Aorta (tissue), 5 donors: ENCODE measurements at regions not wholly inside any gene's neighbourhood (a gene's known extent, or its start where the extent isn't known, plus 50 kb on each side); places are given as distances from the start of the nearest gene placed in this dataset.

Source experiments
- ATAC-seq: fragments of 200-7000 bp; cut with Tn5 transposase; one replicate; pipeline ENCODE4 v1.9.1; 2022; ENCODE audit warnings: moderate library complexity; ENCODE audit not compliant: low FRiP score
- DNase-seq, 2 donors: peaks; one replicate each; pipeline ENCODE4 v3.0.0-alpha.2; 2020
- H3K27ac ChIP-seq, 2 donors: one replicate each; pipeline ENCODE4 v1.5.1; 2013; ENCODE audit warnings: low read length in 2 of 2, mild to moderate bottlenecking in 2 of 2, moderate library complexity in 2 of 2, control low read depth in 1 of 2, inconsistent platforms in 1 of 2, low read depth in 1 of 2
- H3K27me3 ChIP-seq, 2 donors: one replicate each; pipeline ENCODE4 v1.6.1; 2013; ENCODE audit warnings: control low read depth in 1 of 2, low read length in 1 of 2, mild to moderate bottlenecking in 1 of 2, moderate library complexity in 1 of 2; ENCODE audit not compliant: insufficient read depth in 2 of 2, control insufficient read depth in 1 of 2
- H3K36me3 ChIP-seq, 2 donors: one replicate each; pipeline ENCODE4 v1.6.1; 2013; ENCODE audit warnings: control low read depth in 1 of 2, low read length in 1 of 2, mild to moderate bottlenecking in 1 of 2; ENCODE audit not compliant: insufficient read depth in 2 of 2, control insufficient read depth in 1 of 2
- H3K4me1 ChIP-seq, 2 donors: one replicate each; pipeline ENCODE4 v1.6.1; 2013; ENCODE audit warnings: low read length in 2 of 2, control low read depth in 1 of 2, mild to moderate bottlenecking in 1 of 2, moderate library complexity in 1 of 2; ENCODE audit not compliant: insufficient read depth in 2 of 2, control insufficient read depth in 1 of 2
- H3K4me3 ChIP-seq, 2 donors: one replicate each; pipeline ENCODE4 v1.5.1; 2013; ENCODE audit warnings: low read length in 2 of 2, control low read depth in 1 of 2, mild to moderate bottlenecking in 1 of 2
- H3K9me3 ChIP-seq: one replicate; pipeline ENCODE4 v1.6.1; 2013; ENCODE audit warnings: mild to moderate bottlenecking, low read length; ENCODE audit not compliant: control insufficient read depth
- WGBS, 2 donors: extraction: QIAGEN DNeasy Blood & Tissue Kit; methylation state at CpG; one replicate each; pipeline ENCODE4 v1.1.7; 2013; 5-methylcytosine and 5-hydroxymethylcytosine counted together
- intact Hi-C, 2 donors: fragments of 100-400 bp; cut with DNase I; formaldehyde crosslinking; loops; one replicate each; pipeline versions ENCODE4 v1.14.2 to v1.15.0; 2022
- donor health status: healthy with polysubstance abuse.
- donor health status: Bipolar disorder and iron deficiency.
- donor health status: DM: no; HTN: no; CAD: no.
- donor health status: DM: no; HTN: no; CAD: no.
- donor health status: DM: yes; HTN: yes; CAD: no.

- Histone ChIP-seq H3K27me3 (no peaks in the 10 kb centered on the region), H3K9me3 (no peaks in the 10 kb centered on the region), H3K4me1 (no peaks in the 10 kb centered on the region), H3K4me3 (no peak overlapping the region), H3K27ac (no peak overlapping the region), H3K36me3 (no peaks in the 10 kb centered on the region)
- DNase-seq, result no peak
- ATAC-seq, result no peak
- WGBS, 2 donors, result 68 to 74% methylated on average over 5 of the region's 5 CpGs
- intact Hi-C loops, result no loop called here
Observed at GRCh38 chr5:101393795-101394450, 490.8 kb upstream of the ST8SIA4 start.

DNA sequence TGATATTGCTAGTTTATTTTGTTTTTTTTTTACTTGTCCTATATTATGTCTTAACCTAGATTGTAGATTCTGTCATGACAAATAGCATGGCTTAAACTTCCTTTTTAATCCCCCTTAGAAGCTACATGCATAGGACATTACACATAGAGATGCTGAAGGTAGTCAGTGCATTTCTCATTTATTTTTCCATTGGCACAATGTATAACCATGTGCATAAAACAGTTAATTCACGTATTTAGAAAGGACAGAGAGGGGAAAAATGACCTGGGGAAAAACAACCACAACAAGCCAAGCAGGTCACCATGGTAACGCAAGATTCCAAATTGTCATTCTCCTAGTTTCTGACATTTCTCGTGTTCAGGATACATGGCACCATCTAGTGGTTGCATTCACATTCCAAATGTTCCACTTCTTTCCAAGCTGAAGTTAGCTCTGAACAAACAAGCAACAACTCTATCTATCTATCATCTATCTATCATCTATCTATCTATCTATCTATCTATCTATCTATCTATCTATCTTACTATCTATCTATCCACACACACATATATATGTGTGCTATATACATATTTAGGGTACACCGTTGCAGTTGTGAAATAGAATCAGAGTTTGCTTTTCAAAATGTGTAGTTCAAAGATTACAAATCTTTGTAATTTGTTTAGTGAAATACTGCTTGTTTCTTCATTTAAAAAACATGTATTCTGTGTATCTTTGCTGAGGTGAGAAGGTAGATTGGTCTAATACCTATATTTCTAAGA lies 487.2 kb upstream of the ST8SIA4 start:
- no peak for ATAC-seq
- WGBS, 2 donors, result 12 to 17% methylated on average over 4 of the region's 4 CpGs
- H3K36me3 ChIP-seq, result no peaks in the 10 kb centered on the region
- H3K4me3 ChIP-seq, result no peak overlapping the region
- no peaks in the 10 kb centered on the region for H3K27me3 ChIP-seq
- intact Hi-C loops, result no loop called here
- no peaks in the 10 kb centered on the region for H3K9me3 ChIP-seq
- no peak for DNase-seq
- no peak overlapping the region for H3K27ac ChIP-seq
- H3K4me1 ChIP-seq, result no peaks in the 10 kb centered on the region

GRCh38 chr5:101385276-101385675 lies 482.2 kb upstream of the ST8SIA4 start:
- 95 to 97% methylated on average over 1 of the region's 1 CpG for WGBS, 2 donors
- Histone ChIP-seq H3K36me3 (no peaks in the 10 kb centered on the region), H3K4me1 (no peaks in the 10 kb centered on the region), H3K9me3 (peaks cover 1% of the 10 kb centered on the region), H3K27me3 (no peaks in the 10 kb centered on the region), H3K4me3 (no peak overlapping the region), H3K27ac (no peak overlapping the region)
- intact Hi-C loops, result no loop called here
- no peak for DNase-seq
- no peak for ATAC-seq

GRCh38 chr5:101370181-101370580 lies 467.1 kb upstream of the ST8SIA4 start:
- DNase-seq (no peak), ATAC-seq (no peak)
- H3K4me1 ChIP-seq, result no peaks in the 10 kb centered on the region
- intact Hi-C loops, result no loop called here
- H3K9me3 ChIP-seq, result no peaks in the 10 kb centered on the region
- 15 to 17% methylated on average over 8 of the region's 8 CpGs for WGBS, 2 donors
- H3K4me3 ChIP-seq, result peak overlapping the region in 1 of 2 donors; percentile 34
- no peak overlapping the region for H3K27ac ChIP-seq
- no peaks in the 10 kb centered on the region for H3K36me3 ChIP-seq
- no peaks in the 10 kb centered on the region for H3K27me3 ChIP-seq

DNA sequence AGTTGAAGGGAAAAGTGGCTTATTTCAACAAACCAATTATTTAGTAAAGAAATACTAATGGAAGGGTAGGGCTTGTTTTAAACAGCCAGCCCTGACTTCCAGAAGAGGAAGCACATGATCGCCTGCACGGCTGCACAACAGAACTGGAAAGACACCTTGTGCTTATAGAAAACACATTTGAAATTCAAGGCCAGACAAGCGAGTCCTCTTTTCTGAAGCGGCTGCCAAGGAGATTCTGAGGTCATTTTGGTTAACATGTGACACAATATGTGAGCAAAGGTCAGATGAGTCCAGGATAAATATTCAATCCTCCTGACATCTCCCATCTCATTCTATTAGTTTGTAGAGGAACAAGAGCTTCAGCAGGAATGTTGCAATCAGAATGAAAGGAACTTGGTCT lies 461.4 kb upstream of the ST8SIA4 start:
- Histone ChIP-seq H3K4me3 (no peak overlapping the region), H3K9me3 (no peaks in the 10 kb centered on the region), H3K27me3 (no peaks in the 10 kb centered on the region), H3K36me3 (no peaks in the 10 kb centered on the region), H3K4me1 (no peaks in the 10 kb centered on the region), H3K27ac (no peak overlapping the region)
- intact Hi-C loops, result no loop called here
- no peak for DNase-seq
- no peak for ATAC-seq
- WGBS, 2 donors, result 37 to 48% methylated on average over 4 of the region's 4 CpGs

DNA sequence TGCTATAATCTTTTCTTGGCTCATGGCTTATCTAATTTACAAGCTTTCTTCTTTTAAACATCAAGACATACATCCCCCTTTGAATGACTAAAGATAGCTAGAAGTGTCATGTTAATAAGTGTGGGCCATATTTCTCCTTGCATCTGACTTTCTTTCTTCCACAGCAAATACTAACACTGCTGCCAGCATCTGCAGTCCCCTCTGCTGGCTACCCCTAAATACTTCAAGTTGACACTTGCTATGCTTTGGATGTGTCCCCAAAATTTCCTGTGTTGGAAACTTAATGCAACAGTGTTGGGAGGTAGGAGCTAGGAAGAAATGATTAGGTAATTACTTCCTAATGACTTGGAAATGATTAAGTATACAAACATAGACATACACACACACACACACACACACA lies 459.0 kb upstream of the ST8SIA4 start:
- intact Hi-C loops, result no loop called here
- H3K9me3 ChIP-seq, result no peaks in the 10 kb centered on the region
- DNase-seq (no peak), ATAC-seq (no peak)
- no peaks in the 10 kb centered on the region for H3K4me1 ChIP-seq
- H3K4me3 ChIP-seq, result no peak overlapping the region
- H3K36me3 ChIP-seq, result no peaks in the 10 kb centered on the region
- no peaks in the 10 kb centered on the region for H3K27me3 ChIP-seq
- no peak overlapping the region for H3K27ac ChIP-seq

DNA sequence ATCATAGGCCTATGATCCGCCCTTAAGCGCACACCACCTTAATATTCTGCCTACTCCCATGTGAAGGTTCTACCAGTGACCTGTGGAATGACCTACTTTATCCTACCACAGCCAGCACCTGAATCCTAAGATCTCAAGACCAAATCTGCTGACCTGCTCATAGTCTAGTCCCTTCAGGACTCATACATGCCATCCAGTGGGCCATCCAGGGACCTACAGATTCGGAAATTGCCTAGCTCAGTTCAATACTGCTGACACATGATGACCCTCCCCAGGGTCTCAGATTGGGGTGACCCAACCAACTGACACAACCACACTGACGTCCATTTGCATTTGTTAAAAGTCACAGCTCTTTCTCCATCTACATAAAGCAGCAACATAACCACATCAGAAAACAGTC lies 443.8 kb upstream of the ST8SIA4 start:
- Histone ChIP-seq H3K27me3 (no peaks in the 10 kb centered on the region), H3K4me3 (no peak overlapping the region), H3K36me3 (no peaks in the 10 kb centered on the region), H3K4me1 (no peaks in the 10 kb centered on the region), H3K9me3 (peaks cover 2% of the 10 kb centered on the region), H3K27ac (no peak overlapping the region)
- ATAC-seq (no peak), DNase-seq (no peak)
- intact Hi-C loops, result no loop called here
- WGBS, 2 donors, result 71 to 85% methylated on average over 4 of the region's 4 CpGs

GRCh38 chr5:101346447-101346846 lies 443.4 kb upstream of the ST8SIA4 start:
- Histone ChIP-seq H3K27me3 (no peaks in the 10 kb centered on the region), H3K36me3 (no peaks in the 10 kb centered on the region), H3K4me3 (no peak overlapping the region), H3K27ac (no peak overlapping the region), H3K9me3 (peaks cover 2% of the 10 kb centered on the region), H3K4me1 (no peaks in the 10 kb centered on the region)
- intact Hi-C loops, result no loop called here
- ATAC-seq (no peak), DNase-seq (no peak)
- WGBS, 2 donors, result 92 to 94% methylated on average over 8 of the region's 8 CpGs

DNA sequence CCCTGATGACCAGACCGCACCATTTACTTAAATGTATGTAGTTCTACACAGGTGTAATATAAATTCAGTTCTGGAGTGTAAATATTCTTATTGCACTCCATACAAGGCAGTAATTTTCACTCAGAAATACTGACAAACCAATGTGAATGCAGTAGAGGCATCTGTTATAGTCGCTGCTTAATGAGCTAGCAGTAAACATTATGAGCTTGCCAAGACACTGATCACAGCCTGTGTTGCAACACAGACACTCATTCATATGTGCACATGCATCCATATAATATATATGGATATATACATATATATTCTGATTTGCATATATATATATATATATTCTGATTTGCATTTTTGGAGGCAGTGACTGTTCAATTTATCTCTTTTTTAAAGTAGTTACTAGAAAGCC lies 435.1 kb upstream of the ST8SIA4 start:
- WGBS, 2 donors, result 95 to 96% methylated on average over 2 of the region's 2 CpGs
- DNase-seq (no peak), ATAC-seq (no peak)
- no peaks in the 10 kb centered on the region for H3K4me1 ChIP-seq
- intact Hi-C loops, result no loop called here
- H3K4me3 ChIP-seq, result no peak overlapping the region
- H3K27me3 ChIP-seq, result no peaks in the 10 kb centered on the region
- H3K27ac ChIP-seq, result no peak overlapping the region
- no peaks in the 10 kb centered on the region for H3K36me3 ChIP-seq
- no peaks in the 10 kb centered on the region for H3K9me3 ChIP-seq
